HCT116 (cell line): ENCODE measurements at regions not wholly inside any gene's neighbourhood (a gene's known extent, or its start where the extent isn't known, plus 50 kb on each side); places are given as distances from the start of the nearest gene placed in this dataset.

ENCODE experiments used
- ATAC-seq: fragments of 200-7000 bp; cut with Tn5 transposase; 2 replicates; pipeline ENCODE4 v1.9.1; 2020; ENCODE audit warnings: mild to moderate bottlenecking, moderate library complexity
- BruUV-seq: library from RNA; stranded (reverse); fragments of 400-500 nt; replicated peaks from 2 replicates; lab custom pipeline; 2021; lab: Mats Ljungman, UMichigan
- CTCF ChIA-PET: fragments of 300-600 bp; sonication (Branson Sonifier 250); formaldehyde crosslinking; loops from one replicate; lab custom pipeline; 2021; ENCODE audit warnings: antibody characterized with exemption; lab: Charles Lee
- POLR2A ChIA-PET: fragments of 300-600, 350-600 bp; sonication (Branson Sonifier 250); formaldehyde crosslinking; loops from one replicate; lab custom pipeline; 2021; ENCODE audit warnings: antibody characterized with exemption; lab: Charles Lee
- RAD21 ChIA-PET, 2 experiments: fragments of 300-600 bp; sonication (Branson Sonifier 250); formaldehyde crosslinking; loops; one replicate each; lab custom pipeline; 2023; ENCODE audit warnings: low total read pairs in 2 of 2; ENCODE audit not compliant: uncharacterized antibody in 2 of 2, unreplicated experiment in 2 of 2, low non-redundant PET in 1 of 2; lab: Charles Lee
- DNase-seq: peaks from one replicate; pipeline ENCODE4 v3.0.0-alpha.2; 2010; ENCODE audit warnings: low read depth, low spot score
- H2AFZ ChIP-seq: fragments of 200-600 bp; shearing (Covaris generic), sonication (generic); 2 replicates; pipeline ENCODE4 v1.6.1; 2017; ENCODE audit warnings: low read depth, mixed run types, mixed read lengths, antibody characterized with exemption, low read length; ENCODE audit not compliant: poor library complexity, severe bottlenecking
- H3K27ac ChIP-seq: 2 replicates; pipeline ENCODE4 v1.5.1; 2012; ENCODE audit warnings: low read depth, low read length
- H3K27me3 ChIP-seq: fragments of 200-600 bp; sonication (generic); 2 replicates; pipeline ENCODE4 v1.6.1; 2016; ENCODE audit warnings: mixed run types, low read length, mixed read lengths; ENCODE audit not compliant: insufficient read depth
- H3K36me3 ChIP-seq, 2 experiments: fragments of 200-500 bp in 1 of 2; fragments of 200-600 bp in 1 of 2; sonication (Bioruptor generic) in 1 of 2; sonication (generic) in 1 of 2; 2 replicates each; pipeline versions ENCODE4 v1.5.1 to v1.6.1; 2014 to 2016; ENCODE audit warnings: low read length in 2 of 2, inconsistent platforms in 1 of 2, mixed read lengths in 1 of 2, mixed run types in 1 of 2; ENCODE audit not compliant: insufficient read depth in 2 of 2, control insufficient read depth in 1 of 2
- H3K4me1 ChIP-seq, 2 experiments: fragments of 200-600 bp in 1 of 2; sonication (generic) in 1 of 2; 2 replicates each; pipeline versions ENCODE4 v1.5.1 to v1.6.1; 2012 to 2017; ENCODE audit warnings: low read length in 2 of 2, inconsistent platforms in 1 of 2, mild to moderate bottlenecking in 1 of 2, mixed read lengths in 1 of 2, mixed run types in 1 of 2, moderate library complexity in 1 of 2; ENCODE audit not compliant: insufficient read depth in 2 of 2, control insufficient read depth in 1 of 2
- H3K4me2 ChIP-seq: fragments of 200-600 bp; sonication (generic); 2 replicates; pipeline ENCODE4 v1.6.1; 2017; ENCODE audit warnings: mixed run types, low read length, mixed read lengths
- H3K4me3 ChIP-seq, 2 experiments: fragments of 200-600 bp in 1 of 2; sonication (generic) in 1 of 2; replicated peaks in 1 of 2; 2 replicates each; pipeline ENCODE4 v1.5.1; 2011 to 2016; ENCODE audit warnings: low read length in 2 of 2, control low read depth in 1 of 2, low read depth in 1 of 2, mild to moderate bottlenecking in 1 of 2, mixed read lengths in 1 of 2, mixed run types in 1 of 2
- H3K79me2 ChIP-seq: fragments of 200-600 bp; sonication (generic); 2 replicates; pipeline ENCODE4 v1.6.1; 2017; ENCODE audit warnings: mild to moderate bottlenecking, mixed run types, low read length, moderate library complexity, mixed read lengths; ENCODE audit not compliant: insufficient read depth
- H3K9ac ChIP-seq: fragments of 200-600 bp; sonication (generic); 2 replicates; pipeline ENCODE4 v1.6.1; 2016; ENCODE audit warnings: low read length, mixed read lengths
- H3K9me2 ChIP-seq: fragments of 200-600 bp; sonication (generic), shearing (Covaris generic); 2 replicates; pipeline ENCODE4 v1.6.1; 2017; ENCODE audit warnings: mixed run types, mild to moderate bottlenecking, moderate library complexity; ENCODE audit not compliant: insufficient read depth
- H3K9me3 ChIP-seq, 2 experiments: fragments of 200-500 bp in 1 of 2; fragments of 200-600 bp in 1 of 2; sonication (Bioruptor generic) in 1 of 2; sonication (generic) in 1 of 2; 2 replicates each; pipeline ENCODE4 v1.6.1; 2014 to 2017; ENCODE audit warnings: low read length in 2 of 2, mixed read lengths in 2 of 2, inconsistent platforms in 1 of 2, low read depth in 1 of 2, mild to moderate bottlenecking in 1 of 2, mixed run types in 1 of 2, moderate library complexity in 1 of 2; ENCODE audit not compliant: control insufficient read depth in 1 of 2, insufficient read depth in 1 of 2
- H4K20me1 ChIP-seq: fragments of 200-600 bp; sonication (generic), shearing (Covaris generic); 2 replicates; pipeline ENCODE4 v1.6.1; 2017; ENCODE audit warnings: mixed run types, mild to moderate bottlenecking, moderate library complexity; ENCODE audit not compliant: insufficient read depth
- CEBPB ChIP-seq: IDR thresholded peaks from 2 replicates; pipeline ENCODE4 v1.6.1; 2012; ENCODE audit warnings: low read depth
- EGR1 ChIP-seq: IDR thresholded peaks from 2 replicates; pipeline ENCODE4 v1.6.1; 2012; ENCODE audit warnings: low read depth
- ELF1 ChIP-seq: IDR thresholded peaks from 2 replicates; pipeline ENCODE4 v1.6.1; 2012; ENCODE audit warnings: low read depth, borderline replicate concordance
- EZH2 ChIP-seq: fragments of 200-600 bp; sonication (generic); IDR thresholded peaks from 2 replicates; pipeline ENCODE4 v1.6.1; 2017; ENCODE audit warnings: antibody characterized with exemption, mixed run types
- EZH2phosphoT487 ChIP-seq: fragments of 200-600 bp; IDR thresholded peaks from 2 replicates; pipeline ENCODE4 v1.6.1; 2018; ENCODE audit warnings: antibody characterized with exemption, borderline replicate concordance
- JUND ChIP-seq: IDR thresholded peaks from 2 replicates; pipeline ENCODE4 v1.6.1; 2012
- MAX ChIP-seq: IDR thresholded peaks from 2 replicates; pipeline ENCODE4 v1.6.1; 2012
- POLR2A ChIP-seq: IDR thresholded peaks from 2 replicates; pipeline ENCODE4 v1.7.0; 2011; ENCODE audit warnings: borderline replicate concordance; ENCODE audit not compliant: insufficient read depth, insufficient read length; ENCODE audit errors: extremely low read depth
- POLR2AphosphoS5 ChIP-seq: IDR thresholded peaks from 2 replicates; pipeline ENCODE4 v1.6.1; 2011; ENCODE audit warnings: mild to moderate bottlenecking, low read depth, low read length, moderate library complexity
- RAD21 ChIP-seq: IDR thresholded peaks from 2 replicates; pipeline ENCODE4 v1.6.1; 2012; ENCODE audit warnings: low read depth, mild to moderate bottlenecking
- SIN3A ChIP-seq: IDR thresholded peaks from 2 replicates; pipeline ENCODE4 v1.6.1; 2012; ENCODE audit warnings: low read depth
- SP1 ChIP-seq: IDR thresholded peaks from 2 replicates; pipeline ENCODE4 v1.6.1; 2012; ENCODE audit warnings: low read depth
- SRF ChIP-seq: IDR thresholded peaks from 2 replicates; pipeline ENCODE4 v1.6.1; 2012; ENCODE audit warnings: low read depth
- TCF7L2 ChIP-seq: IDR thresholded peaks from 2 replicates; pipeline ENCODE4 v1.7.0; 2011; ENCODE audit warnings: borderline replicate concordance, inconsistent platforms; ENCODE audit not compliant: insufficient read depth, insufficient read length; ENCODE audit errors: extremely low read depth
- YY1 ChIP-seq: IDR thresholded peaks from 2 replicates; pipeline ENCODE4 v1.6.1; 2011; ENCODE audit warnings: low read length, low read depth, moderate library complexity, mild to moderate bottlenecking; ENCODE audit not compliant: insufficient replicate concordance; ENCODE audit errors: extremely low read depth
- ZFX ChIP-seq: fragments of 450-650 bp; IDR thresholded peaks from 2 replicates; pipeline ENCODE4 v1.6.1; 2017
- ZNF274 ChIP-seq: fragments of 200-500 bp; sonication (Bioruptor generic); IDR thresholded peaks from 2 replicates; pipeline ENCODE4 v1.6.1; 2014; ENCODE audit warnings: mild to moderate bottlenecking, low read depth, low read length, inconsistent platforms
- intact Hi-C: fragments of 100-400 bp; cut with micrococcal nuclease; formaldehyde crosslinking; loops from 2 replicates; pipeline ENCODE4 v1.10.0; 2022
- TF ChIP-seq, protein P1 (sequence below): IDR thresholded peaks from 2 replicates; pipeline ENCODE4 v1.6.1; 2012; ENCODE audit warnings: low read depth
- TF ChIP-seq, protein P2 (sequence below): IDR thresholded peaks from 2 replicates; pipeline ENCODE4 v1.6.1; 2012
- TF ChIP-seq, protein P3 (sequence below): IDR thresholded peaks from 2 replicates; pipeline ENCODE4 v1.6.1; 2011; ENCODE audit warnings: mild to moderate bottlenecking, low read length, moderate library complexity; ENCODE audit not compliant: insufficient replicate concordance; ENCODE audit errors: extremely low read depth

- ATAC-seq (no peak), DNase-seq (no peak)
- Histone ChIP-seq H3K36me3 (no peaks in the 10 kb centered on the region), H3K4me2 (no peak overlapping the region), H3K9me2 (no peaks in the 10 kb centered on the region), H3K27me3 (no peaks in the 10 kb centered on the region), H3K27ac (no peak overlapping the region), H3K9me3 (no peaks in the 10 kb centered on the region), H2AFZ (no peak overlapping the region), H3K9ac (no peak overlapping the region), H3K4me1 (peaks cover 0 to 7% of the 10 kb centered on the region in 2 experiments; a peak in 1 of 4 replicates), H4K20me1 (no peaks in the 10 kb centered on the region), H3K79me2 (no peaks in the 10 kb centered on the region), H3K4me3 (no peak overlapping the region)
- RAD21 ChIA-PET: no interaction called here
- POLR2A ChIA-PET: no interaction called here
- CTCF ChIA-PET: no interaction called here
- intact Hi-C loops: no loop called here
- no TSS peak for BruUV-seq
- no peak for TF ChIP-seq EGR1
- no peak for TF ChIP-seq MAX
- no peak for TF ChIP-seq ZFX
- TF ChIP-seq SIN3A: no peak
- no peak for TF ChIP-seq SRF
- TF ChIP-seq, protein P1, sequence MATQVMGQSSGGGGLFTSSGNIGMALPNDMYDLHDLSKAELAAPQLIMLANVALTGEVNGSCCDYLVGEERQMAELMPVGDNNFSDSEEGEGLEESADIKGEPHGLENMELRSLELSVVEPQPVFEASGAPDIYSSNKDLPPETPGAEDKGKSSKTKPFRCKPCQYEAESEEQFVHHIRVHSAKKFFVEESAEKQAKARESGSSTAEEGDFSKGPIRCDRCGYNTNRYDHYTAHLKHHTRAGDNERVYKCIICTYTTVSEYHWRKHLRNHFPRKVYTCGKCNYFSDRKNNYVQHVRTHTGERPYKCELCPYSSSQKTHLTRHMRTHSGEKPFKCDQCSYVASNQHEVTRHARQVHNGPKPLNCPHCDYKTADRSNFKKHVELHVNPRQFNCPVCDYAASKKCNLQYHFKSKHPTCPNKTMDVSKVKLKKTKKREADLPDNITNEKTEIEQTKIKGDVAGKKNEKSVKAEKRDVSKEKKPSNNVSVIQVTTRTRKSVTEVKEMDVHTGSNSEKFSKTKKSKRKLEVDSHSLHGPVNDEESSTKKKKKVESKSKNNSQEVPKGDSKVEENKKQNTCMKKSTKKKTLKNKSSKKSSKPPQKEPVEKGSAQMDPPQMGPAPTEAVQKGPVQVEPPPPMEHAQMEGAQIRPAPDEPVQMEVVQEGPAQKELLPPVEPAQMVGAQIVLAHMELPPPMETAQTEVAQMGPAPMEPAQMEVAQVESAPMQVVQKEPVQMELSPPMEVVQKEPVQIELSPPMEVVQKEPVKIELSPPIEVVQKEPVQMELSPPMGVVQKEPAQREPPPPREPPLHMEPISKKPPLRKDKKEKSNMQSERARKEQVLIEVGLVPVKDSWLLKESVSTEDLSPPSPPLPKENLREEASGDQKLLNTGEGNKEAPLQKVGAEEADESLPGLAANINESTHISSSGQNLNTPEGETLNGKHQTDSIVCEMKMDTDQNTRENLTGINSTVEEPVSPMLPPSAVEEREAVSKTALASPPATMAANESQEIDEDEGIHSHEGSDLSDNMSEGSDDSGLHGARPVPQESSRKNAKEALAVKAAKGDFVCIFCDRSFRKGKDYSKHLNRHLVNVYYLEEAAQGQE: no peak
- TF ChIP-seq, protein P2, sequence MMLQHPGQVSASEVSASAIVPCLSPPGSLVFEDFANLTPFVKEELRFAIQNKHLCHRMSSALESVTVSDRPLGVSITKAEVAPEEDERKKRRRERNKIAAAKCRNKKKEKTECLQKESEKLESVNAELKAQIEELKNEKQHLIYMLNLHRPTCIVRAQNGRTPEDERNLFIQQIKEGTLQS: no peak
- no peak for TF ChIP-seq CEBPB
- TF ChIP-seq ZNF274: no peak
- no peak for TF ChIP-seq SP1
- no peak for TF ChIP-seq EZH2phosphoT487
- TF ChIP-seq JUND: no peak
- TF ChIP-seq YY1: no peak
- TF ChIP-seq ELF1: no peak
- TF ChIP-seq, protein P3, sequence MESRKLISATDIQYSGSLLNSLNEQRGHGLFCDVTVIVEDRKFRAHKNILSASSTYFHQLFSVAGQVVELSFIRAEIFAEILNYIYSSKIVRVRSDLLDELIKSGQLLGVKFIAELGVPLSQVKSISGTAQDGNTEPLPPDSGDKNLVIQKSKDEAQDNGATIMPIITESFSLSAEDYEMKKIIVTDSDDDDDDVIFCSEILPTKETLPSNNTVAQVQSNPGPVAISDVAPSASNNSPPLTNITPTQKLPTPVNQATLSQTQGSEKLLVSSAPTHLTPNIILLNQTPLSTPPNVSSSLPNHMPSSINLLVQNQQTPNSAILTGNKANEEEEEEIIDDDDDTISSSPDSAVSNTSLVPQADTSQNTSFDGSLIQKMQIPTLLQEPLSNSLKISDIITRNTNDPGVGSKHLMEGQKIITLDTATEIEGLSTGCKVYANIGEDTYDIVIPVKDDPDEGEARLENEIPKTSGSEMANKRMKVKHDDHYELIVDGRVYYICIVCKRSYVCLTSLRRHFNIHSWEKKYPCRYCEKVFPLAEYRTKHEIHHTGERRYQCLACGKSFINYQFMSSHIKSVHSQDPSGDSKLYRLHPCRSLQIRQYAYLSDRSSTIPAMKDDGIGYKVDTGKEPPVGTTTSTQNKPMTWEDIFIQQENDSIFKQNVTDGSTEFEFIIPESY: no peak
- TF ChIP-seq EZH2: no peak
- no peak for TF ChIP-seq RAD21
- TF ChIP-seq POLR2AphosphoS5: no peak
- no peak for TF ChIP-seq TCF7L2
- TF ChIP-seq POLR2A: no peak
Observed at GRCh38 chr2:220300806-220301205, 673.4 kb downstream of the SLC4A3 start.
